HG02885 (cell line): ENCODE measurements at regions not wholly inside any gene's neighbourhood (a gene's known extent, or its start where the extent isn't known, plus 50 kb on each side); places are given as distances from the start of the nearest gene placed in this dataset.
"Not testable (repeated sequence)": the region's sequence is repeated elsewhere in the genome, so short reads cannot be mapped to it uniquely, and the experiment has no call there.

Experiments used
- ATAC-seq: cut with Tn5 transposase; IDR thresholded peaks from one replicate; pipeline ENCODE4 v1.9.1; 2021; ENCODE audit warnings: mild to moderate bottlenecking; ENCODE audit not compliant: unreplicated experiment, poor library complexity

GRCh38 chr11:21912285-21912684, 280.6 kb upstream of the ANO5 start:
- ATAC-seq, result no peak

DNA sequence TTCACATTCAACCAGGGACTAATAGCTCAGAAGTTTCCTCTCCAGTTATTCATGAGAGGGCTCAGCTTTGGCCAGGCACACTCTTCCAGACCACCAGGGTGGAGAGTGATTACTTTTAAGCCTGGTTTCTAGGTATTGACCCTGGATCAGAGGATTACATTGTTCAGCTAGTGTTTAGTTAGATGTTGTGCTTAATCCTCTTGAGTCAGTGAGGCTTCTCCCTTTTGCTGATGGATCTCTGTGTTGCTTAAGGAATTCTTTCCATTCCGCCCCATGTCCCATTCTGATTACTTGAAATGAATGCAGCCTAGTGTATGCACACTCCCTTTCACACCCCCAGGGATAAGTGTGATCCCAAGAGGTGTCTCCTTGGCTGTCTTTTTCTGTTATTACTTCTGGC, 271.7 kb upstream of the ANO5 start:
- no peak for ATAC-seq

DNA sequence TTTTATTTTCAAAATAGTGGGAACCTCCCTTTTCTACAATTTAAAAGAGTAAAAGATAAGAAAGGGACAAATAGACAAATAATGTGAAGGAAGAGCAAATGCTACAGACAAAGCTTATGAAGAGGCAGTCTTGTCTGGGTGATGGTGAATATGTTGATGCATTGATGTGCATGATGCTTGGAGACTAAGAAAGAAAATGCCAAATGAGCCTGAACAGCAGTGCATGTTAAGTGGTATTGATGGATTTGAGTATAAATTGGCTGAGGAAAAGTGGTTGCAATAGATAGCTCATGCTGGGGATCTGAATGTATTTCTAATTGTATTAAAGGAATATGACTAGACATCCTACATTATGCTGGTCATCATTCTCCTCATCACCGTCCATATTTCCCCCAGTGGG, 268.6 kb upstream of the ANO5 start:
- no peak for ATAC-seq

GRCh38 chr11:21927628-21928027, 265.3 kb upstream of the ANO5 start:
- no peak for ATAC-seq

- no peak for ATAC-seq
Observed at GRCh38 chr11:21928847-21929246, 264.0 kb upstream of the ANO5 start.

- no peak for ATAC-seq
Observed at GRCh38 chr11:21930408-21930807, 262.5 kb upstream of the ANO5 start.

- ATAC-seq, result no peak
Observed at GRCh38 chr11:21931436-21932101, 261.3 kb upstream of the ANO5 start.

DNA sequence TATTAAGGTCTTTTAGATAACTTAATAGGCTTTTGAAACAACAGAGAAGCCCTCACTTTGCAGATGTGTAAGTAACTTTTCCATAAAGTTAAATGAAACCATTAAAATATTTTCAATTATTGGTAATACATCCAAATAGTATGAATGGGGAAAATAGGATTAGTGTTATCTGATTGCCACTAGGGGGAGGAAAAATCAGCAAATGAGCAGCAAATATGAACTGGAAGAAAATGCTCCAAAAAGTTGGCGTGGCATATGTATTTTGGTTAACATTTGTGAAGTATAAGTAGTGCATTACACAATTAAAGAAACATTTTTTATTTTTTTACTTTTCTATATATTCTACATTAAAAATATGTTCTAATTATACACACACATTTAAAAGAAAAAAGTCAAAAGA, 259.8 kb upstream of the ANO5 start:
- no peak for ATAC-seq

- no peak for ATAC-seq
Observed at GRCh38 chr11:21944577-21944976, 248.3 kb upstream of the ANO5 start.

- ATAC-seq, result no peak
Observed at GRCh38 chr11:21948876-21949275, 244.0 kb upstream of the ANO5 start.

DNA sequence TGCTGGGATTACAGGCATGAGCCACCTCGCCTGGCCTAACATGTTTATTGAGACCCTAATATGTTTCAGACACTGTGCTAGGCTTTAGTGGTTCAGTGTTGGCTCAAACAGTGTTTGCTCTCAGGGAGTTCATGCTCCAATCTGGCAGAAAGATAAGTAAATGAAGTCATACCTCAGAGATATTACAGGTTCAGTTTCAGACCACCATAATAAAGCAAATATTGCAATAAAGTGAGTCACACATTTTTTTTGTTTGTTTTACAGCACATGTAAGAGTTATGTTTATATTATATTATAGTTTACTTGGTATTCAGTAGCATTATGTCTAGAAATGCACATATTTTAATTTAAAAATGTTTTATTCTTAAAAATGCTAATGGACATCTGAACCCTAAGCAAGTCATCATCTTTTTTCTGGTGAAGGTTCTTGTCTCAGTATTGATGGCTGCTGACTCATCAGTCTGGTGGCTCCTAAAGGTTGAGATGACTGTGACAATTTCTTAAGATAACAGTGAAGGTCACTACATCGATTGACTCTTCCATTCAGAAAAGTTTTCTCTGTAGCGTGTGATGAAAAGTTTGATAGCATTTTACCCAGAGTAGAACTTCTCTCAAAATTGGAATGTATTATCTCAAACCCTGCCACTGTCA, 243.0 kb upstream of the ANO5 start:
- no peak for ATAC-seq

GRCh38 chr11:21963013-21963412, 229.9 kb upstream of the ANO5 start:
- ATAC-seq, result no peak

DNA sequence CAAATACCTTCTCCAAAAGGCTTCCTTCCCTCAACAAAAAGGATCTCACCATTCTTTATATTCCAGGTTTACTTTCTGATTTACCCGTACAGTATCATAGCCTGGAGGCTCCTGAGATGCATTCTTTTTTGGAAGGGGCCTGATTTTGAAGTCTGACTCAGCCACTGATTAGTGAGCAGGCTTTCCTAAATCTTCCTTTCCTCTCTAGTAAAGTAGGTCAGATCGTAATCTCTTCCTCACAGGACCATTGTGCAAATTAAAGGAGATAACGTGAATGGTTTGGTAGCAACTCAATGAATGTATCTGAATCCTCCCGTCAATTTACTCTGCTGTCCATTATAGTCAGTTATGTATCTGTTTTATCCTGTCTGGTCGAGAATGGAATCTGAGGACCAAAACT, 227.7 kb upstream of the ANO5 start:
- ATAC-seq, result no peak

DNA sequence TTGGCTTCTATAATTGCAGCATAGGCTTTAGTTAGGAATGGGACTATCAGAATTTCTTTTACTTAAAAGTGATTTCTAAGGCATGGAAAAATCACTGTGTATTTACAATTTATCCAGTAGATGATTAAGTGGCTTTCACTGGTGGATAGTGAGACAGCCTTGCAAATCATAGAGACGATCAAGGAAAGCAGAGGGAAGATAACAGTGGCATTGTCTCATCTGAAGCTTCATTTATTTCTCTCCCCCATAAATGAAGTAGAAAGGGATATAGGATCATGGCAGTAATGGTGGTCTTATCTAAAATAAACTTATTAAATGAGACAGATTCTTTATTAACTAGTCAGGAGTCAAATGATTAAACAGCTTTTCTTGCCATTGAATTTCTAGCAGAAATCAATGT, 224.2 kb upstream of the ANO5 start:
- ATAC-seq, result no peak

DNA sequence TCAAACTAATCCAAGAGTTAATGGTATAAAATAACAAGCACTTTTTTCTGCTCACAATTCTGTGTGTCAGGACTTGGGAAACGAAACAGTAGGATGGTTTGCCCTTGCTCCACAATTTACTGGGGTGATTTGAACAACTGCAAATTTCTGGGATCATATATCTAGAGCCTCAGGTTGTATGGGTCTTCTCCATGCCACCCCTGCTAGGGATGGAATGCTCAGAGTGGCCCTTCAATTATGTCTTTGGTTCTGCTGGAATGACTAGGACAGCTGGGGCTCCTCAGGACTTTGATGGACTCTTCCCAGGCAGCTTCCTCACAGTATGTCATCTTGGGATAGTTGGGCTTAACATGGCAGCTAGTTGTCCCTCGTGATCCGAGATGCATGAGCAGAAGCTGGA, 223.0 kb upstream of the ANO5 start:
- ATAC-seq, result no peak

GRCh38 chr11:21975242-21975641, 217.6 kb upstream of the ANO5 start:
- ATAC-seq, result no peak

DNA sequence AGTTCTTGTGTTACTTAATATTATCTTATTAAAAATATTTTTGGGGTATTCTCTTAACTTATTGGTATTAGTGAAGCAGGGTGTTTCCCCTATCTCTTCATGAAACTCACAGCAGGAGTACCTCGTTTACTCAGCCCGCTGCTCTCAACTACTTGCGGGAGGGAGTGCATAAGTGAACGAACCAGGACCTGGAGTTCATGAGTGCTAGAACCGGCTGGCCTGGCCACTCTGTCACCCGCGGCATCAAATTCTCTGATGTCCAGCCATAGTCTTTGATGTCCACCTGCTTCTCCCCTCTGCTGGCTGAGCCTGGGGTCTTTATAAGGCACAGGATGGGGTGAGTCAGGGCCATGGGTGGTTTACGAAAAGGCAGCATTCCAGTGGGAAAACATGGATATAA, 216.7 kb upstream of the ANO5 start:
- ATAC-seq, result no peak

GRCh38 chr11:21983431-21983830, 209.5 kb upstream of the ANO5 start:
- no peak for ATAC-seq

DNA sequence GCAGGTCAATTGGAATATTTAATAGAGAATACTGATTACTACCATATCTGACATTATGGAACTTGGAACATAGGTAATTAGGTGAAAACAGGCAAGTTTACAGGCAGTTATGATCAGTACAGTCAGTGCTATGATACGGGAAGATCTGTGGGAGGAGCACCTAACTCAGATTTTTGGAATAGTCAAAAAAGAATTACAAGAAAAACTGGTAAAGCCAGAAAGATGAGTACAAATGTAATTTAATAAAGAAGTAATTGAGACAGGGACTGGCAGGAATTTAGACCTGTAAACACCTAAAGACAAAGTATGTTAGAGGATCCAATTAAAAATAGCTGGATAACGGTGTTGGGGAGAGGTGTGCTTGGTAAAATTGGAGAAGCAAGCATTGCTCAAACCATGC, 206.5 kb upstream of the ANO5 start:
- no peak for ATAC-seq

DNA sequence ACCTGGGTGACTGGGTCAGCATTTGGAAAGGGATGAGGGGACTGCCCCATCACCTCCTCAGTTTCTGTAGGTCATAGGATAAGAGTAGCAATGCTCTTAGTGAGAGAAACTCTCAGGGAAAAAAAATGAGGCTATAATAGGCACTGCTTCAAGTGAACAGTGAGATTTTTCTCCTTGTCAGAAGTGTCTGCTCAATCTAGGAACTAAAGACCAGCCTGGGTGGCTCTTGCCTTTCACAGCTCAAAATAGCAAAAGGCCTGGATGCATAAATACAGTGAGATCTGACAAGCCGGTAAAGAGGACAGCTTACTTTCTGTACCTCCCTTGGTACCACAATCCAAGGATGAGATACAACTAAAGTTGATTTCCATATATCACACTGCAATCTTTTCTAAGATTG, 205.6 kb upstream of the ANO5 start:
- no peak for ATAC-seq

DNA sequence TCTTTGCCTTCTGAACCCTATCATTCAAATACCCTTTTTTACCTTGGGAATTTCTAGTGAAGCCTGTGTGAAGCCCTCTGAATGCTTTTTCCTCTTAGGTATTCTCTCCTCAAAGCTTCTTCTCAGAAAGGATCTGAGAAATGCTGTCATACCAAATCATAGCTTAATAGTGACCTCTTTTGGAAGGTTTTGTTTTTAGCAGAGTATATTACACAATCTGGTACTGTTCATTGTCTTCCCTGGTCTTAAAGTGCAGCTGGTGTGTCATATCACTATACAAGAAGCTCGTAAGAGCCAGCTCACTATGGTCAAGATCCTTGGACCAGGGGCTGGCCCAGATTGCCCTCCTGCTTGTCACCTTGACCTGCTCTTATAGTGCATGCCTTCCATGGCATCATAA, 204.4 kb upstream of the ANO5 start:
- no peak for ATAC-seq

- ATAC-seq, result not testable (repeated sequence)
Observed at GRCh38 chr11:22001803-22002202, 191.1 kb upstream of the ANO5 start.
